ENCODE measurements at regions not wholly inside any gene's neighbourhood (a gene's known extent, or its start where the extent isn't known, plus 50 kb on each side); places are given as distances from the start of the nearest gene placed in this dataset.

DNA sequence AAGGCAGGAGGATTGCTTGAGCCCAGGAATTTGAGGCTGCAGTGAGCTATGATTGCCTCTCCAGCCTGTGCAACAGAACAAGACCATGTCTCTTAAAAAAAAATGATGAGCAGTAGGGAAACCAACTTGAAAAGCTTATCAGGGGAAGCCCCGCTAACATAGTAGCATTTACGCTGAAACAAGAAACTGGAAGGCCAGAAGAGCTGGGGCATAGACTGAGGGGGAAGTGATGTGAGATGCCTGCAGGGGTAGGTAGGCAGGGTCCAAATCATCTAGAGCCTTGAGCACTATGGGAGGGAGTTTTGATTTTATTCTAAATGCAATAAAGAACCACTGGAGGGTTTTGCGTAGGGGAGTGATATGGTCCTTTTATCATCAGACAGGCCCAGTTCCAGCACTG lies 139.3 kb downstream of the CYB561 start:
- TF ChIP-seq POLR2A (IDR thresholded peaks at IDR 0.05) = no peak
- TF ChIP-seq, protein P1, sequence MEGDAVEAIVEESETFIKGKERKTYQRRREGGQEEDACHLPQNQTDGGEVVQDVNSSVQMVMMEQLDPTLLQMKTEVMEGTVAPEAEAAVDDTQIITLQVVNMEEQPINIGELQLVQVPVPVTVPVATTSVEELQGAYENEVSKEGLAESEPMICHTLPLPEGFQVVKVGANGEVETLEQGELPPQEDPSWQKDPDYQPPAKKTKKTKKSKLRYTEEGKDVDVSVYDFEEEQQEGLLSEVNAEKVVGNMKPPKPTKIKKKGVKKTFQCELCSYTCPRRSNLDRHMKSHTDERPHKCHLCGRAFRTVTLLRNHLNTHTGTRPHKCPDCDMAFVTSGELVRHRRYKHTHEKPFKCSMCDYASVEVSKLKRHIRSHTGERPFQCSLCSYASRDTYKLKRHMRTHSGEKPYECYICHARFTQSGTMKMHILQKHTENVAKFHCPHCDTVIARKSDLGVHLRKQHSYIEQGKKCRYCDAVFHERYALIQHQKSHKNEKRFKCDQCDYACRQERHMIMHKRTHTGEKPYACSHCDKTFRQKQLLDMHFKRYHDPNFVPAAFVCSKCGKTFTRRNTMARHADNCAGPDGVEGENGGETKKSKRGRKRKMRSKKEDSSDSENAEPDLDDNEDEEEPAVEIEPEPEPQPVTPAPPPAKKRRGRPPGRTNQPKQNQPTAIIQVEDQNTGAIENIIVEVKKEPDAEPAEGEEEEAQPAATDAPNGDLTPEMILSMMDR (IDR thresholded peaks at IDR 0.05) = no peak
